Brain pericyte (primary cell): ENCODE measurements at regions not wholly inside any gene's neighbourhood (a gene's known extent, or its start where the extent isn't known, plus 50 kb on each side); places are given as distances from the start of the nearest gene placed in this dataset.

ENCODE experiments used
- DNase-seq: peaks from one replicate; pipeline ENCODE4 v3.0.0-alpha.2; 2012; ENCODE audit warnings: low read depth, low spot score

DNA sequence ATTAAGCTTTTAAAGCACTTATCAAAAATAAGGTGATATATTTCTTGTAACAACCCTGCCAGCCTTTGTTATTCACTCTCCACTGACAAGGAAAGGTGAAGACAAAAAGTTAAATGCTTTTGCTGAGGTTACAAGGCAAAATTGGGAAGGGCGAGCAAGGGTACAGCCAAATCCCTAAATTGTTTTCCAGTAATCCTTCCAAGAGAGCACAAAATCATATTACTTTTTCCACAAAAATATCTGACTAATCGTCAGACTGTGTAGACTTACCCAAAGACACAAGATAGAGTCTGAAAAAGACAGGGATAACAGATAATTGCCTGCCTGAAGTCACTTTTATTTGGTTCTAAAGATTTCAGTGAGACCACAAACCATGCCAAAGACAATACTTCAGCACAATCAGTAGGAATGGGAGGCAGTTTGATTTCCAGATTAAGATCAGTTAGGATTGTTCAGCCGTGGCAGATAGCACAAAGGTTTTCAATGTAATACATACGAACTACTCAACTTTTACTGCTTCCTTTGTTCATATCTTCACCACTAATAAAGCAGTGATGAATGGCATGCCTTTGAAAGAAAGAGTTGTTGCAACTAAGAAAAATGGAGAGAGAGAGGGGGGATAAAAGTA lies 383.8 kb upstream of the TUSC1 start:
- DNase-seq, result no peak

GRCh38 chr9:26058111-26058895 lies 380.1 kb upstream of the TUSC1 start:
- no peak for DNase-seq

GRCh38 chr9:26057050-26057449 lies 378.8 kb upstream of the TUSC1 start:
- no peak for DNase-seq

- DNase-seq, result no peak
Observed at GRCh38 chr9:26054600-26055520, 376.6 kb upstream of the TUSC1 start.

- no peak for DNase-seq
Observed at GRCh38 chr9:26053954-26054353, 375.7 kb upstream of the TUSC1 start.

DNA sequence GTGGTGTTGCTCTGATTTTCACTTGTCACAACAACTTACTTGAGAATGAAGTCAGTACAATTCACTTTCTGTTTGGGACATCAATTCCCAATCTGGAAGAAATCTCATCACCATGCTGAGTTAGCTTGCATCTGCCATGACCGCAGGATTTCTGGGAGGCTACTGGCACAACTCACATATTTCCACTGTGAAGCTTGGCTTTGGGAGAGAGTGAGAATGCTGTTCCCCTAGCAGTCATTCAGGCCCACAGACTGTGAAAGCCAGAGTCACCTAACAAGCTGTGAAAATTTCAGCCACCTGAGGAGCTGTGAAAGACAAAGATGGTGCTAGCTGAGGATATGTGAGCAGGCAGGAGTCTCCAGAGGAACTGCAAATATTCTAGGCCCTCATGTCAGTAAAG lies 365.2 kb upstream of the TUSC1 start:
- DNase-seq, result no peak

DNA sequence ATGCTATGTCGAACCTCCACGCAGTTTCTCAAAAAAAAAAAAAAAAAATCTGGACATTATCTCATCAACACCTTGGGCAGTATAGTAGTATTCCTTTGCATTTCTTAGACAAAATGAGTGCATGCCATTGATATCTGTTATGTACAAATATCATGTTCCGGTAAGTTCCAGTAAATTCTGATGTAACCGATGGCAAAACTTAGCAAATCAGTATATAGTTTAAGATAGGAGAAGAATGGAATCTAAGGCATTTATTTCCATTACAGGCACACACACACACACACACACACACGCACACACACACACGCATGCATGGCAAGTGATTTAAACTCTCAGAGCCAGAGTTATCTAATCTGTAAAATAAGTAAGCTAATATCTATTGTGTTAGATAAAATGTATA lies 356.5 kb upstream of the TUSC1 start:
- DNase-seq, result no peak

- no peak for DNase-seq
Observed at GRCh38 chr9:26033336-26033735, 355.1 kb upstream of the TUSC1 start.

DNA sequence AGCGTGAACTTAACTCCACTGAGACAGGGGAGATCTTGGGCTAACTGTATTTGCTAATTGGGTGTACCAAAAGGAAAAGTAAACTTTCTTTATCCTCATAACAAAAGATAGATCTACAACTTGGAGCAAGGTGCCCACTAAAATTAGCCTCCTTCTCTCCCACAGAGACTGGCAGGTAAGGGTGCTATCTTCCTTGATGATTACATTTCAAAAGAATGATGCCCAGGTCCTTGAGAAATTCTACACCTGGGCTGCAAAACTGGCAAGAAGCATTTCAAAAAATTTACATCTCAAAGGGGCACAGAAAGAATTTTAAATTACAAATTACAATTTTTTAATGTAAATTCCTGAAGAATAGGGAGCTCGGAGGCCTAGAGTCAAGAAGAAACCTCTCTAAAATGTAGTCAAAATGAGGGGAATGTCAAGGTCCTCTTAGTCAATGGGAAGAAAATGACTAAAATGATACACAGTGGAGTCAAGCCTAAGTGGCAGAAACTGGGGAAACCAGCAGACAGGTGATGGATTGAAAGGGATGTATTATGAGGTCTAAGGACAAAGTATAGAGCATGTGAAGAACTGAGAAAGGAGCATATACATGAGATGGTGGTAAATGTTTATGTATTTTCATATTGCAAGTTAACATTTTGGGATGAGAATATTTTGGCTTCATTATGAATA lies 348.3 kb upstream of the TUSC1 start:
- DNase-seq, result no peak

DNA sequence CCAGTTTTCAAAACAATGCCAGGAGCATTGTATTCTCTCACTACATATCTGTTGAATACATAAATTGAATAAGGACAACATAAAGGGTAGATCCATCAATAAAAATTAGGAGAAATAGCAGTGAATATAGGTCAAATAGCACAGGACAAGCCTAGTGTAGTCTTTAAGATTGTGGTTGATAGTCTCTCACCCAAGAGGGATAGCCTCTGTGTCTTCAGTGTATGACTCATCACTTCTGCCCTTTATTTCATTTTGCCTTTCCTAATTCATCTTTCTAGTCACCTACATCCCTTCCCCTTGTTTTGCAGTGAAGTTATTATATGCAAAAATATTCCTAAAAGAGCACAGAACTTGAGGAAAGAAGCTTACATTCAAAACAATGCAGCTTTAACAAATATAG lies 335.0 kb upstream of the TUSC1 start:
- no peak for DNase-seq

GRCh38 chr9:26012797-26013196 lies 334.6 kb upstream of the TUSC1 start:
- DNase-seq, result no peak

GRCh38 chr9:25994605-25995004 lies 316.4 kb upstream of the TUSC1 start:
- no peak for DNase-seq

- no peak for DNase-seq
Observed at GRCh38 chr9:25990376-25990775, 312.1 kb upstream of the TUSC1 start.

- no peak for DNase-seq
Observed at GRCh38 chr9:25975667-25976066, 297.4 kb upstream of the TUSC1 start.

GRCh38 chr9:25964239-25964638 lies 286.0 kb upstream of the TUSC1 start:
- DNase-seq, result peak; percentile 15

GRCh38 chr9:25960178-25960577 lies 281.9 kb upstream of the TUSC1 start:
- no peak for DNase-seq

- DNase-seq, result no peak
Observed at GRCh38 chr9:25954209-25954608, 276.0 kb upstream of the TUSC1 start.

DNA sequence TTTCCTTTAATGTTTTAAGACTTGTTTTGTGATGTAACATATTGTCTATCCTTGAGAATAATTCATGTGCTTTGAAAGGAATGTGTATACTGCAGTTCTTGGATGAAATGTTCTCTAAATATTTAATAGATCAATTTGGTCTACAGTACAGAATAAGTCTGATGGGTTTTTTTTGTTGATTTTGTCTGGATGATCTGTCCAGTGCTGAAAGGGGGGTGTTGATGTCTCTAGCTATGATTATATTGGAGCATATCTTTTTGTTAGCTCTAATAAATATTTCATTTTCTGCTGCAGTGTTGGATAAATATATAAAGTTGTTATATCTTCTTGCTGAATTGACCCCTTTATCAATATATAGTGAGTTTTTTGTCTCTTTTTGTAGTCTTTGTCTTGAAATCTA lies 269.9 kb upstream of the TUSC1 start:
- DNase-seq, result no peak

DNA sequence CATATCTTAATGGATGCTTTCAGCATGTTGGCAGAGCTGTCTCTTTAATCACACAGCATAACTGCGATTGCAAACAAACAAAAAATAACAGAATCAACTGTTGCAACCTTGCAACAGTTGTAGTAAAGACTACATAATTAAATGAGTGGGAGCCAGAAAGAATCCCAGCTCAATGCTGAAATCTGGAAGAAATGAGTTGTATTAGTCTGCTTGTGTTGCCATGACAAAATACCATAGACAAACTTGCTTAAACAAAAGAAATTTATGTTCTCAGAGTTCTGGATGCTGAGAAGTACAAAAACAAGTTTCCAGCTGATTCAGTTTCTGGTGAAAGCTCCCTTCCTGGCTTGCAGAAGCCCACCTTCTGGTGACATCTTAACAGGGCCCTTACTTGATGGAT lies 260.9 kb upstream of the TUSC1 start:
- no peak for DNase-seq

GRCh38 chr9:25936031-25936430 lies 257.8 kb upstream of the TUSC1 start:
- no peak for DNase-seq

GRCh38 chr9:25935188-25935587 lies 256.9 kb upstream of the TUSC1 start:
- no peak for DNase-seq

- no peak for DNase-seq
Observed at GRCh38 chr9:25918761-25919160, 240.5 kb upstream of the TUSC1 start.
